GM12872 (cell line): ENCODE measurements at regions not wholly inside any gene's neighbourhood (a gene's known extent, or its start where the extent isn't known, plus 50 kb on each side); places are given as distances from the start of the nearest gene placed in this dataset.
A peak's percentile ranks its signal among the peaks of the same experiment; 100 is the strongest.

Experiments
- CTCF ChIP-seq: IDR thresholded peaks from 3 replicates; pipeline ENCODE4 v1.5.1; 2011; ENCODE audit warnings: low read depth, mild to moderate bottlenecking, low read length, moderate library complexity; ENCODE audit not compliant: insufficient read depth

- no peak for TF ChIP-seq CTCF
These were observed 1709.0 kb downstream of the PCDH7 start for GRCh38 chr4:32429151-32429550.

DNA sequence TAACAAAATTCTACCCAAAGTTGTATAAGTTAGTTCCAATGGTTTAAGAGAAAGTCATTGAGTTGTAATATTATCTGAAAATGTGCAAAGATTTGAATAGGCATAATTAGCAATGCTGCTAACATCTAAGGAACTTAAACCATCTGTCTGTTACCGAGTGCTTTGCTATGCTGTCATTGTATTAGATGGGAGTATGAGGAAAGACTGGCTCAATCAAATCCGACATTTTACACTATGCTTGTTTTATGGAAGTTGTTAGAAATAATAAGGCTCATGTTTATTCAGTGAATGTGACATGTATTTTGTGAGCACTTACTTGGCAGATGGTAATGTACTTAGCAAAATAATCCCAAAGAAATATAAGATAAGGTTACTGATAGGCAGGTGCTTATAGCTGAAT lies 1715.1 kb downstream of the PCDH7 start:
- TF ChIP-seq CTCF = no peak

DNA sequence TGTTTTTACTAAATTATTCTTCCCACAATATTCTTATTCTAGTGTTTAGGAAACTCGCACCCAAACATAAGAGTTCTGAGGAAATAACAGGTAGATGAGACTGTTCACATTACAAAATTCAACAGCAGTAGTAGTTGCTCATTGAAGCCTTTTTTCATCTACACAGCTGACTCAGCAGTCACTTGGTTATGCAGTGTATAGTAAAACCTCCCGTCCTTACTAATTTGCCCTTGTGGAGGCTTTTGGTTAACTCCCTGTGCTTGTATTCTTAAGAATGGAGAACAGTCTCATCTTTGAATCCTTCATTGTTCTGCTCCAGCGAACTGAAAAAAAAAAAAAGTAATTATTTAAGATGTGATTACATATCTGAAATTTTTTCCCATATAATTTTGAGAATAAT lies 1716.6 kb downstream of the PCDH7 start:
- TF ChIP-seq CTCF = no peak

GRCh38 chr4:32440391-32440790 lies 1720.2 kb downstream of the PCDH7 start:
- TF ChIP-seq CTCF = no peak

GRCh38 chr4:32454482-32454881 lies 1734.3 kb downstream of the PCDH7 start:
- TF ChIP-seq CTCF = no peak

GRCh38 chr4:32455231-32455630 lies 1735.1 kb downstream of the PCDH7 start:
- TF ChIP-seq CTCF = no peak

DNA sequence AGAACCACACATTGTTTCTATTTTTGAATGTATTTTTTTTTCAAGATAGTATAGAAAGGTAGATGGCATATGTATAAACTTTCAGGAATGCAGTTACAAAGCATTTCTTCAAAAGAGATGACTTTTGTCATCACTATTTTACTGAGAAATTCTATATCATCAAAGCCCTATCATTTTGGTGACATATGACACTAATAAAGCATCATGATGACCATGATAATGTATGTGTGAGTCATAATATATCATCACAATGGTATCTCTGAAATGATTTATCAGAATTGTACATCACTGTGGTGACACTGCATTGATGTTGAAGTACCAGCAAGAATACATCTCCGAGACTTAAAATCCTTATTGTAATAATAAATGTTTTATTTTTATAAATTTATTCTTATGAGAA lies 1740.8 kb downstream of the PCDH7 start:
- no peak for TF ChIP-seq CTCF

DNA sequence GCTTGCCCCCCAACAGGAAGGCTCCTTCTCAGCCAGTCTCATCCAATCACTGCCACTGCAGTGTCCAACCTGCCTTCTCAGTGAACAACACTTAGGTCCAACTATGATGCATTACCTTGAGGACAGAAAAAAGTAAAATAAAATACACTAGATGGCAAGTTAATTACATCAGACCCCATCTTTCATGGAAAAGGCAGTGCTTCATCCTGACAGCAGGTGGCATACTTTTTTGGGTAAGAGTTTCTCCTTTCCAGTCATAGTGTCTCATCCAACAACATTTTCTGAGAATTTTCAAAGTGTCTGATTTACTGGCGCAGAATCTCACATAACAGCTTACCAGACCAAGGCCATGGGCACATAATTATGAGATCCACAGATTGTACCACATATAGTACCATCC lies 1742.8 kb downstream of the PCDH7 start:
- peak; percentile 45; the same call in 1 of the 3 replicates for TF ChIP-seq CTCF
